ENCODE measurements at regions not wholly inside any gene's neighbourhood (a gene's known extent, or its start where the extent isn't known, plus 50 kb on each side); places are given as distances from the start of the nearest gene placed in this dataset. TPM values are rescaled to one million over a fixed set of nuclear protein-coding genes. Genes with fewer than 3 reads are reported as not detected.

- H3K27me3 ChIP-seq (ENCODE audit: control insufficient read depth in 2 of 2, insufficient read depth in 2 of 2, low read length in 2 of 2) = peaks cover 2 to 8% of the 10 kb centered on the region in 2 experiments
Observed at GRCh38 chr2:75764611-75765010, 53.9 kb upstream of the GCFC2 start.

More at GRCh38 chr2:75764611-75765010, 53.9 kb upstream of the GCFC2 start:
- H3K36me3 ChIP-seq (ENCODE audit: control insufficient read depth in 2 of 2, extremely low read depth in 1 of 2, insufficient read depth in 2 of 2, low read length in 2 of 2) = no peaks in the 10 kb centered on the region
- ChIA-PET POLR2A (no interaction called here), CTCF (no interaction called here)
- H3K4me3 ChIP-seq (replicated peaks in 1 of 3; ENCODE audit: insufficient read depth in 1 of 3, low read depth in 1 of 3, low read length in 3 of 3) = no peak overlapping the region
- peaks cover 9% of the 10 kb centered on the region for H3K4me1 ChIP-seq (ENCODE audit: control insufficient read depth, extremely low read depth, insufficient read depth, low read length)
- FAIRE-seq = peak; percentile 4
- no peaks in the 10 kb centered on the region for H4K20me1 ChIP-seq (replicated peaks; ENCODE audit: control insufficient read depth, extremely low read depth, insufficient read depth, low read length)
- peak overlapping the region; percentile 10 for H3K4me2 ChIP-seq (ENCODE audit: insufficient read depth, low read length)
- no peak overlapping the region for H3K27ac ChIP-seq (ENCODE audit: insufficient read depth, low read depth, low read length)
- intact Hi-C loops (cut with micrococcal nuclease) = no loop called here
- no TSS peak for BruUV-seq (replicated peaks)
- no peak overlapping the region for H2AFZ ChIP-seq (ENCODE audit: low read depth, low read length)
- no peaks in the 10 kb centered on the region for H3K79me2 ChIP-seq (ENCODE audit: control insufficient read depth, insufficient read depth, low read length)
- TF ChIP-seq MAX (IDR thresholded peaks at IDR 0.05; ENCODE audit: insufficient read depth, insufficient read length) (no peak), POLR2AphosphoS5 (IDR thresholded peaks at IDR 0.05; ENCODE audit: insufficient read depth, low read depth, low read length) (no peak), POLR2A (IDR thresholded peaks at IDR 0.05; ENCODE audit: low read depth, low read length) (no peak), GATA2 (IDR thresholded peaks at IDR 0.05; ENCODE audit: insufficient read depth, insufficient read length, low read depth, low read length) (no peak), FOS (IDR thresholded peaks at IDR 0.05; ENCODE audit: borderline replicate concordance, insufficient read depth, low read length) (no peak), CTCF (IDR thresholded peaks at IDR 0.05; ENCODE audit: extremely low read depth in 1 of 2, insufficient read depth in 1 of 2, low read depth in 1 of 2, low read length in 2 of 2) (no peak), JUN (IDR thresholded peaks at IDR 0.05; ENCODE audit: borderline replicate concordance, insufficient read depth, insufficient read length, low read depth) (no peak), EZH2 (IDR thresholded peaks at IDR 0.05; ENCODE audit: borderline replicate concordance, low read depth, low read length, severe bottlenecking) (no peak), MYC (IDR thresholded peaks at IDR 0.05; ENCODE audit: low read depth, low read length) (no peak)
- H3K9me1 ChIP-seq (replicated peaks; ENCODE audit: control insufficient read depth, extremely low read depth, insufficient read depth, low read length) = no peaks in the 10 kb centered on the region
- H3K9ac ChIP-seq (replicated peaks; ENCODE audit: extremely low read depth, insufficient read depth, low read length) = no peak overlapping the region
- H3K9me3 ChIP-seq (replicated peaks; ENCODE audit: control insufficient read depth, insufficient read depth, low read length) = no peaks in the 10 kb centered on the region
- dilution Hi-C loops (cut with MboI; ENCODE audit: extremely low pct_ligation_motif_present, low sequenced_read_pairs) = no loop called here
- peak; percentile 34 for DNase-seq (ENCODE audit: low read depth, low spot score)

Small RNA genes in the stretch of these regions (small RNA-seq; reads per million reads assigned to genes)
- not detected for gene RN7SKP164 (ENCODE audit: insufficient read depth, insufficient read length, low read depth, low replicate concordance)

Measured in endothelial cell of umbilical vein (primary cell).